ENCODE measurements at regions not wholly inside any gene's neighbourhood (a gene's known extent, or its start where the extent isn't known, plus 50 kb on each side); places are given as distances from the start of the nearest gene placed in this dataset.

DNA sequence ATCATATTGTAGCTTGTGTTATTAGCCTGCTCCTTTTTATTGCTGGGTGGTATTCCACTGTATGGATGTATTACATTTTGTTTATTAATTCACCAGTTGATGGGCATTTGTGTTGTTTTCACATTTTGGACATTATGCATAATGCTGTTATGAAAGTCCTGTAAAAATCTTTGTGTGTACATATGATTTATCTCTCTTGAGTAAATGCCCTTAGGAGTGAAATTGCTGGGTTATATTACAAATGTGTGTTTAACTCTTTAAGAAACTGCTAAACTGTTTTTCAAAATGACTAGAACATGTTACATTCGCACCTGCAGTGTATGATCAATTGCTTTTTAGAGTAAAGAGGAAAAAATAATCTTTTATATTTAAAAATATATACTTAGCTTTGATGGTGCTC is 54.4 kb upstream of the TP53I11 start:
- Histone ChIP-seq H3K4me3 (replicated peaks in 1 of 3; ENCODE audit: insufficient read depth in 1 of 3, low read depth in 2 of 3, low read length in 3 of 3) (no peak overlapping the region), H3K4me1 (ENCODE audit: insufficient read depth, low read length) (no peaks in the 10 kb centered on the region), H3K27ac (ENCODE audit: extremely low read length, insufficient read depth, low read length) (no peak overlapping the region), H3K27me3 (ENCODE audit: control insufficient read depth in 1 of 2, insufficient read depth in 2 of 2, low read length in 2 of 2) (no peaks in the 10 kb centered on the region), H2AFZ (ENCODE audit: low read length) (no peak overlapping the region), H3K9ac (ENCODE audit: insufficient read depth, low read depth, low read length) (no peak overlapping the region), H4K20me1 (ENCODE audit: insufficient read depth, low read length) (no peaks in the 10 kb centered on the region), H3K9me3 (ENCODE audit: low read length) (no peaks in the 10 kb centered on the region), H3K36me3 (replicated peaks in 1 of 2; ENCODE audit: control insufficient read depth in 1 of 2, insufficient read depth in 2 of 2, low read length in 2 of 2) (no peaks in the 10 kb centered on the region), H3K4me2 (ENCODE audit: low read depth, low read length) (no peak overlapping the region), H3K79me2 (ENCODE audit: insufficient read depth, low read length) (no peaks in the 10 kb centered on the region)
- BruUV-seq (replicated peaks), result no TSS peak
- ATAC-seq, result no peak
- intact Hi-C loops (cut with micrococcal nuclease; ENCODE audit: unreplicated experiment) (no loop called here), in situ Hi-C loops (cut with HindIII; ENCODE audit: extremely low pct_ligation_motif_present, low pct_unique_long_range_greater_than_20kb) (no loop called here)
- WGBS (ENCODE audit: low lambda C conversion rate), result 0% methylated on average over 1 of the region's 1 CpG
- TF ChIP-seq SKIL (CRISPR knock-in tag; IDR thresholded peaks at IDR 0.05; ENCODE audit: borderline replicate concordance) (no peak), ZNF619 (CRISPR knock-in tag; IDR thresholded peaks at IDR 0.05) (no peak), KLF11 (CRISPR knock-in tag; IDR thresholded peaks at IDR 0.05) (no peak), RCOR2 (CRISPR knock-in tag; IDR thresholded peaks at IDR 0.05) (no peak), ZNF607 (CRISPR knock-in tag; IDR thresholded peaks at IDR 0.05; ENCODE audit: borderline replicate concordance) (no peak), ZNF670 (CRISPR knock-in tag; IDR thresholded peaks at IDR 0.05; ENCODE audit: borderline replicate concordance) (no peak), TIGD3 (CRISPR knock-in tag; IDR thresholded peaks at IDR 0.05; ENCODE audit: borderline replicate concordance) (no peak), MEIS2 (CRISPR knock-in tag; IDR thresholded peaks at IDR 0.05) (no peak)
- TF ChIP-seq, protein P1, sequence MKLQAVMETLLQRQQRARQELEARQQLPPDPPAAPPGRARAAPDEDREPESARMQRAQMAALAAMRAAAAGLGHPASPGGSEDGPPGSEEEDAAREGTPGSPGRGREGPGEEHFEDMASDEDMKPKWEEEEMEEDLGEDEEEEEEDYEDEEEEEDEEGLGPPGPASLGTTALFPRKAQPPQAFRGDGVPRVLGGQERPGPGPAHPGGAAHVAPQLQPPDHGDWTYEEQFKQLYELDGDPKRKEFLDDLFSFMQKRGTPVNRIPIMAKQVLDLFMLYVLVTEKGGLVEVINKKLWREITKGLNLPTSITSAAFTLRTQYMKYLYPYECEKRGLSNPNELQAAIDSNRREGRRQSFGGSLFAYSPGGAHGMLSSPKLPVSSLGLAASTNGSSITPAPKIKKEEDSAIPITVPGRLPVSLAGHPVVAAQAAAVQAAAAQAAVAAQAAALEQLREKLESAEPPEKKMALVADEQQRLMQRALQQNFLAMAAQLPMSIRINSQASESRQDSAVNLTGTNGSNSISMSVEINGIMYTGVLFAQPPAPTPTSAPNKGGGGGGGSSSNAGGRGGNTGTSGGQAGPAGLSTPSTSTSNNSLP (IDR thresholded peaks at IDR 0.05; ENCODE audit: low read depth, low read length), result no peak
- TF ChIP-seq, protein P2, sequence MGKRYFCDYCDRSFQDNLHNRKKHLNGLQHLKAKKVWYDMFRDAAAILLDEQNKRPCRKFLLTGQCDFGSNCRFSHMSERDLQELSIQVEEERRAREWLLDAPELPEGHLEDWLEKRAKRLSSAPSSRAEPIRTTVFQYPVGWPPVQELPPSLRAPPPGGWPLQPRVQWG (CRISPR knock-in tag; IDR thresholded peaks at IDR 0.05; ENCODE audit: borderline replicate concordance, low read depth), result no peak
- TF ChIP-seq, protein P3, sequence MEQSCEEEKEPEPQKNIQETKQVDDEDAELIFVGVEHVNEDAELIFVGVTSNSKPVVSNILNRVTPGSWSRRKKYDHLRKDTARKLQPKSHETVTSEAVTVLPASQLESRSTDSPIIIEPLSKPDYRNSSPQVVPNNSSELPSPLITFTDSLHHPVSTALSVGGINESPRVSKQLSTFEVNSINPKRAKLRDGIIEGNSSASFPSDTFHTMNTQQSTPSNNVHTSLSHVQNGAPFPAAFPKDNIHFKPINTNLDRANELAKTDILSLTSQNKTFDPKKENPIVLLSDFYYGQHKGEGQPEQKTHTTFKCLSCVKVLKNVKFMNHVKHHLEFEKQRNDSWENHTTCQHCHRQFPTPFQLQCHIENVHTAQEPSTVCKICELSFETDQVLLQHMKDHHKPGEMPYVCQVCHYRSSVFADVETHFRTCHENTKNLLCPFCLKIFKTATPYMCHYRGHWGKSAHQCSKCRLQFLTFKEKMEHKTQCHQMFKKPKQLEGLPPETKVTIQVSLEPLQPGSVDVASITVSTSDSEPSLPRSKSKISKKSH (CRISPR knock-in tag; IDR thresholded peaks at IDR 0.05; ENCODE audit: borderline replicate concordance), result no peak
- FAIRE-seq, result no peak
- ChIA-PET CTCF (ENCODE audit: low intra/inter-chr PET ratio, low total read pairs) (no interaction called here), POLR2A (no interaction called here)
- DNase-seq (ENCODE audit: low spot score), result no peak
